Anterior cingulate cortex (tissue), 58 donors: ENCODE measurements at regions not wholly inside any gene's neighbourhood (a gene's known extent, or its start where the extent isn't known, plus 50 kb on each side); places are given as distances from the start of the nearest gene placed in this dataset.

ENCODE experiments used
- DNase-seq, 58 donors: peaks; one replicate each; lab custom pipeline; 2025; lab: John Stamatoyannopoulos, UW

DNA sequence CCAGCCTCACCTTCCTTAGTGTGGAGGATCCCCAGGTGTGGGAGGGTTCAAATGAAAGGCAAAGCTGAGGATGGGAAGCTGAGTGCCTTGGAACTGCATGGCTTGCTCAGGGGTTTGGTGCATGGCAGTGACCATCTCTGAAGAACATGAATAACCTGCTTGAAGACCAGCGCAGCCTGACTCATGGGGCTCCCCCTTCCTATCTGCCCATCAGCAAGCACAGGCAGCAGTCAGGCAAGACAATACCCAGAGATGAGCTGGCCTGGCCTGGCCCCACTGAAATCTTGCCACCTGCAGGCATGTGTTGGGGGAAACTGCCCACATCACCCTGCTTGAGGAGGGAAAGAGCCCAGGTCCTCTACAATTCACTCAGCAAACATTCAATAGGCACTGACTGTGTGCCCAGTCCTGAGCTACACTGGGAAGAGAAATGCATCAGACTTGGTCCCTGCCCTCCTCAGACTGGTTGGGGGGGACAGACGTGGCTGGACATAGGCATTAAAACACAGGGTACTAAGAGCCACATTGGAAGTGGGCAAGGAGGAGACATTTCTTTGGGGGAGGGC lies 105.0 kb upstream of the ALDH1B1 start:
- DNase-seq = no peak

DNA sequence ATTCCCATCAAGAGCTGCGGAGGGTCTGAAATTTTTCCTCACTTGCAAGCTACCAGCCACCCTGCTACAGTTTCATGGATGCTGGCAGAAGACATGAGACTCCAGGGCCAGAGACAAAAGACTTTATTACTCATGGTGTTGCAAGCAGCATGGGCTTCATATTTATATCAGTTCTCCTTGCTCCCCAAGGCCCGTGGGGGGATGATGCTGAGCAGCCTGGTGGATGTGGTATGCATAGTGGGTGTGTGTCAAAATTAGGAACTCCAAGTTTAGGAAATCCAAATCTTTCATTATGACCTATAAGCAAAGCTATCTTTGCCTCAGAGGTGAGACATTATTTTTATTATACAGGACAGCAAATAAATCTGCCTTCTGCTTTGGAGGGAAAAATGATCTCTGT lies 105.7 kb upstream of the ALDH1B1 start:
- DNase-seq = no peak

DNA sequence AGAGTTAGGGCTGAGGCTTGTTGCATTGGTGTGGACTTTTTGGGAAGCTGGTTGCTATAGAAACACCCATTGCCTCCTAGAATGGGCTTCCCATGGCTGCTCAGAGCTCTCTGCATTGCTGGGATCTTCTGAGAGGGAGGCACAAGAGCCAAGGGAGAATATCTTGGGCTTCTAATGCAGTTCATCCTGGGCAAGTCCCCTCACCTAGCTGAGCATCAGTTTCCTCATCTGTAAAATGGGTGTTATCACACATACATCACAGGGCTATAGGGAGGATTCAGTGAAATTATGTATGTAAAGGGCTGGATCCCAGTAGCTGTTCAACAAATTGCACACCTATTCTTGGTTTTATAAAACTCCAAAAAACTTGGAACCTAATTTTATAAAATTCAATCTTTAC lies 106.1 kb upstream of the ALDH1B1 start:
- DNase-seq = no peak

DNA sequence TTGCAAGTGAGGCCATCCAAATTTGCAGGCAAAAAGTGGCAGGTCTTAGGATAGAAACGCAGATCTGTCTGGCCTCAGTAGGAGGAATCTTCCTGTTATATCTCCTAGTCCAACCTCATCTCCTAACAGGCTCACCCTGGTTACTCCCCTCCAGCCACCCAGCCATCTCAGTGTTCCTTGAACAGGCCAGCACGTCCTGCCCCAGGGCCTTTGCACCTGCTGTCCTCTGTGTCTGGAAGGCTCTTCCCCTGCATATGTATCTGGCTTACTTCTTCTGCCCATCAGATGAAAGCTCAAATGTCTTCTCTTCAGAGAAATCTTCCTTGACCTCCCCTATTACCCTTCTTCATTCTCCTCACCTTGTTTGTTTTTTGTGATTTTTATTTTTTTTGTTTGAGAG lies 107.3 kb upstream of the ALDH1B1 start:
- DNase-seq = no peak

DNA sequence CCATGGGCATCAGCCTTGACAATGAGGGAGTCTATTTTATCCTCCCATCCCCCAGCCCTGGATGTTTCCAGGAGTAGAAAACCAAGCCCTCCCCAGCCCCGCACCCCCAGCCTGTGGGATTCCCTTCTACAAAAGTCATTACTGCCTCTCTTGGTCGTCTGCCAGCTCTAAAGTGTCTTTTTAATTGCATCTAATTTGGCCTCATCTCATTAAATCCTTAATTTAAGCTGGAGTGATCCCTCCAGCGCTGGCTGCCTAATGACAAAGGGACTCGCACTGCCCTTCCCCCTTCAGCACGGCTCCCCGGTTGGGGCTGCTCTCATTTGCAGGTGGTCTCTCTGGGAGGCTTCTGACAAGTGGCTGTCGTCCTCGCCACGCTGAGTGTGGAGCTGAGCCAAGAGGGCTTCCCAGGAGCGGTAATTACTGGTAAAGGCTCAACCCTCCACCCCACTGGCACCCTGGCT lies 107.9 kb upstream of the ALDH1B1 start:
- DNase-seq = no peak

DNA sequence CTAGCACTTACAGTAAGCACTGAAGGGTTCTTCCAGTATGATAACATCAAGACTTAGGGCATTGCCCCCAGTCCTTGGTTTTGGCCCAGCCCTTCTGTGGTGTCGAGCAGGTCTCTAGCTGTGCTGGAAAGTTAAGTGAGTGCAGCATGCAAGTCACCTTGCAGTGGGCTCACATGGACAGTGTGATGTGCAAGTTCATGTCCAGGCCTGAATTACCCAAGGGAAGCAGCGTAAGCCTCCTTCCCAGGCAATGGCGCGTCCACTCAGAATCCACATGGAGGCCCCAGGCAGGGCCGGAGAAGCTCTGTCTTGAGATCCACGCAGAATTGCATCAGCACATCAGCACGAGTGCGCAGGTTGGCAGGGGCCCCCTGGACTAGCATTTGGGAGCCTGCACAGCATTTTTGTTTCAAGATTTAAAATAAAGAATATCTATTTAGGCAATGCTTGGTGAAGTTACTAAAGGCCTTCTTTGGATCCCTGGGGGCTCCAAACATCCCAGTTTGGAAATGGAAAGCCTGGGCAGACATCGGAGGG lies 108.4 kb upstream of the ALDH1B1 start:
- DNase-seq = no peak

DNA sequence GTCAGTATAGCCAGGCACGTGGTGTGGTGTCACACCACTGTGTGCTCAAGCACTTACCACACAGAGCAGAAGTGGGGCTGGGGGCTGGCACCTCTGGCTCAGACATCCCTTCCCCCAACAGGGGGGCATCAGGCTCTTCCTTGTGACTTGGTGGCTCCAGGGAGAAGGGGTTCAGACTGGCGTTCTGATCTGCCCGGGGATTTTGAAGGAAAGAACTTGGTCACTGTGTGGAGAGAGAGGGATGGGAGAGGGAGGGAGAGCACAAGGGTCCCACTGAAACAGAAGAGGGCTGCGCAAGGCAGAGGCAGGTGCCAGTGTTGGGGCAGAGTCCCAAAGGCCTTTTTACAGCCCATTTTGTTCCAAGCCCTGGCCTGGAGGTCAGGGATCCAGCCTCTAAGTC lies 109.7 kb upstream of the ALDH1B1 start:
- no peak for DNase-seq

DNA sequence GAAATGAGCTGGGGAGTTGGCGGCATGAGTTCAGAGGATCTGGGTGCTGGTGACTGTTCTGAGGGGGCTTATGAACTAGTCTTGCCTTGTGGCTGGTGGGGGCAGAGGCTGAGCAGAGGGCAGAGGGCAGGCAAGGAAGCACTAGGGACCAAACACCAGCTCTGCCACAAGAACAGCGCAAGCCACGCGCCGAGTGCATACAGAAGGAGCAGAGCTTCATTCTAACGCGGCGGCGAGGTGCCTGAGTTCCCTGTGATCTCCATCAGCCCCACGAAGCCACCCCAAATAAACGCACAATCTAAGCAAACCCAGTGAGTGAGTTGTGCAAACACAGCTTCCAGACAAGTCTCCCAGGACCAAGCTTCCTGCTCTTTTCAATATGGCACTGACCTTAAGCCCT lies 110.6 kb upstream of the ALDH1B1 start:
- no peak for DNase-seq

DNA sequence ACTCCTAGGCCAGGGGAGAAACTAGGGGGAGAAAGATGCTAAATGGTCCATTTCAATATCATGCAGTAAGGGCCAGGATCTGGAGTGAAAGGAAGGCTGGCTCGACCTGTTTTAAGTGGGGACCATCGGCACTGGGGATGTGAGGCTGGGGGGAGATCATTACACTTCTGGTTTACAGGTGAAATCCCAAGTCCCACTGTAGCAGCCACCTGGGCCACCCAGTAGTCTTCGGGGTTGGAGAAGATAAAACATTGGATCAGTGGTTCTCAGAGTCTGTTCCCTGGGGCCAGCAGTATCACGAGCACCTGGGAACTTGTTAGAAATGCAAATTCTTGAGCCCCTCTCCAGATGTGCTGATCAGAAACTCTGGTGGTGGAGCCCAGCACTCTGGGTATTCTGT lies 111.3 kb upstream of the ALDH1B1 start:
- no peak for DNase-seq

DNA sequence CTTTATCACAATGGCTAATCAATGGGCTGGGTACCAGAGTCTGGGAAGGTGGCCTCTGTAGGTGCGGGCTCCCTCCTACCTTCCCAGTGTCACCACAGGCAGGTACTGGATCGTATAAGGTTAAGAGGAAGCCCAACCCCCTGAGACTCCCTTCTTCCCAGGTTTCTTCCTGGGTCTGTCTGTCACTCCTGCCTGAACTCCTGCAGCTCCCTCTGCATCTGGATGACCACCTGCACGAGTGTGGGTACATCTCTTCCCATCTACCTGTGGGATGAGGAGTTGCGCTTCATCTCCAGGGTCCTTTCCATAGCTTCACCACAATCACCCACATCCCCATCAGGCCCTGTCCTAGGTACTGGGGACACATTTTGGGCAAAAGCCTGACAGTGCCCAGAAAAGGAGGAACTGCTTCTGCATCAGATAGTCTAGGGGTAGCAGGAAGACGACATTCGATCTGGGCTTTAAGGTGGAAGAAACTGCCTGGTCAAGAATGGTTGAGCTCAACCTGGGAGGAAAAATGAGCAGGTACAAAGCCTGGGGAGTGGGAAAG lies 112.2 kb upstream of the ALDH1B1 start:
- DNase-seq = no peak

DNA sequence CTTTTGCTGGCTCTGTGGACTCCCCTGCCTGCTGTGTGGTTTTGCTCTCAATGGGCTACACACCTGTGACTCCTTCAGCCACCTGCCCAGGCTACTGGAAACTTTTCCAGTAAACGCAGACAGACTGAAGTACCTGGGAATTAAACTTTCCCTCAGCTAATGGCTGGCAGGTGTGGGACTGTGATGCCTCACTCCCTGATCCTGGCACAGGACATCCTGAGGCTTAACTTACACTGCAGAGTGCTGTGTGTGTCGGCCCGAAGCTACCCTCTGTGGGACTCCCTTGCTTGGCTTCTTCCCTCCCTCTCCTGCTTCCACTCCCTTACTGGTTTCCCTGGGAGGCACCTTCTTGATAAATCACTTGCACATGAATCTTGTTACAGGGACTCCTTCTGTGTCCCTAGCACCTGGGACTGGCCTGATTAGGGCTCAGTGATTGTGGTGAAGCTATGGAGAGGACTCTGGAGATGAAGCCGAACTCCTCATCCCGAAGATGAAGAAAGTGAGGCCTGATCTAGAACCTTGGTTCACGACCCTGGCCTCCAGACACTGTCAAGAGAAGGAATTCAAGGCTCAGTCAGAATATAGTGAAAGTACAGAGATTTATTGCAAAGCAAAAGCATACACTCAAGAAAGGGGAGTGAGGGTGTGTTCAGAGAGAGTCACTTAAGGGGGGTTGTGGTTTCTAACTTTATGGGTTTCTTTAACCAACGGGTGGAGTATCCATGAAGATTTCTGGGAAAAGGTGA lies 113.4 kb upstream of the ALDH1B1 start:
- no peak for DNase-seq

DNA sequence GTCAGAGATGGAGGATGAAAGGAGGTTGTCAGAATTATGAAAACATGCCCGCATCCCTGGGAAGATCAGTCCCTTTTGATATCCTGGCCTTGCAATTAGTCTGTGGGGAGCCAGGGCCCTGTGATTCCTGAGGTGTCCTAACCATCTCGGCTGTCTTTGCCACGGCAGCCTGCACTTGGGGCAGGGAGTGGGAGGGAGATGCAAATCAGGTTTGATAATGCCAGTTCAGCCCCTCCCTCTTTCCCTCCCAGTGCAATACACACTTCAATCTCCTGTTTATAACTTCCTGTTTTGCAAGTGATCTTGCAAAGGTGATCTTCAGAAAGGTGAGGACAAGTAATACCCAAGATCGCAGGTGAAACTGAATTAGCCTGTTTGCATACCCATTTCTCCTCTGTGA lies 114.0 kb upstream of the ALDH1B1 start:
- DNase-seq = no peak

DNA sequence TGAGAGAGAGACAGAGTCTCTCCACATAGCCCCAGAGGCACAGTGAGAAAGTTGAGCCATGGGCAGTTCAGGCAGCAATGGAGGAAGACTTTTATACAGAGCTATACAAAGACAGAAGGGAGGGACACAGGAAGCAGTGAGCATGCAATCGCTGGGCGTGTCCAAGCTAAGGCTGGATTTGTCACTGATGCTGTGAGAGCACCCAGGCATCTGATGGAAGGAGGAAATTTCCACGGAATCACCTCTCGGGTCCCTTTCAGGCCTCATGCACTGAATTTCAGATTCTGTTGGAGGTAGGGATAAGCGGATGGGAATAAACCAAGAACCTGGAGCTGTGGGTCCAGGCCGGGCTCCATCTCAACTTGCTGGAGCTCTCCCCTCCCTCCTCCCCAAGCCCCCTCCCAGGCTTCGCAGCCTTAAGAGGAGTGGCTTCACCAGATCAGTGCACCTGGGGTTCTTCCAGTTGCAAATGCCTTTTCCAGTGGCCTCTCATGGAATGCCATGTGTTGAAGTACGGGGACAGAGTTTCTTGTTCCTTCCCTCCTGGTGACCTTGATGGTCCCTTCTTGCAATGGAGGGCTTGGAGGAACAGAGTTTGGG lies 114.8 kb upstream of the ALDH1B1 start:
- DNase-seq = no peak

DNA sequence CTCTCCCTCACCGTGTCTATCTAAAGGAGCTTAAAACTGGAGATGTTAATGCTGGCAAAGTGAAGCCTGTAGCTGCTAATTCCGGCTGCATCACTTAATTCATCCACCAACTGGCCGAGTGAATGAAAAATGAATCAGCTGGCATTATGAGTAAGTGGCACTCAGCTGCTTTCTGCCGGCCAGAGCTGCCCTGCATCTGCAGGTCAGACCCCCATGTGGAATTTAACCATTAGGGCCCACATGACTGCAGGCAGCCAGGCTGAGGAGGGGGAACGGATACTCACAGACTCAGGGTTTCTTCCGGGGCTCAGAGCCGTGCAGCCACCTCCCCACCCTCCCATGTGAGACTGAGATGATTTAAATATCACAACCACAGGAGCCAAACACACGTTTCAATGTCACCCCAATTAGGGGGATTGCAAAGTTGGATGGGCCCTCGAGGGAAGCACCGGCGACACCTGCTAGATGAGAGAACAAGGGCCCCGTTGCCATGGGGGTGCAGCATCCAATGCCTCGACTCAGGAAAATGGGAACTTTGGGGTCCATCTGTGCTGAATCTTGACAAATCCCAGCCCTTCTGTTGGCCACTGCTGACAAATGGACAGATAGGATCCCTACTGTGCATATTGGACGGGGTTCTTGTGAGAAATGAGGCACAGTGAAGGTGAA lies 115.6 kb upstream of the ALDH1B1 start:
- DNase-seq = no peak

DNA sequence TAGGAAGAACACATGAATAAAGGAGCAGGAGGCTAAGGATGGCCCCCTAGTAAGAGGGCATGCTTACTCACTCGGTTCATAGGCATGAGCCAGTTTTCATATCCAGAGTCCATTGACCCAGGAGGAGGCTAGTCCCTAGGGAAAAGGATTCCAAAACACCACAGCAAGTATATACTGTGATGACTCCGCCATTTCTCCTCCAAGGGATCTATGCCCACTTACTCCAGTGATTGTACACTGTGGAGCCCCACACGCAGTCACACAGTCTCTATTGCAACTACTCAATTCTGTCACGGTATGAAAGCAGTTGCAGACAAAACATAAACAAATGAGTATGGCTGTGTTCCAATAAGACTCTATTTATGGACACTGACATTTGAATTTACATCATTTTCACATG lies 117.7 kb upstream of the ALDH1B1 start:
- DNase-seq = no peak

DNA sequence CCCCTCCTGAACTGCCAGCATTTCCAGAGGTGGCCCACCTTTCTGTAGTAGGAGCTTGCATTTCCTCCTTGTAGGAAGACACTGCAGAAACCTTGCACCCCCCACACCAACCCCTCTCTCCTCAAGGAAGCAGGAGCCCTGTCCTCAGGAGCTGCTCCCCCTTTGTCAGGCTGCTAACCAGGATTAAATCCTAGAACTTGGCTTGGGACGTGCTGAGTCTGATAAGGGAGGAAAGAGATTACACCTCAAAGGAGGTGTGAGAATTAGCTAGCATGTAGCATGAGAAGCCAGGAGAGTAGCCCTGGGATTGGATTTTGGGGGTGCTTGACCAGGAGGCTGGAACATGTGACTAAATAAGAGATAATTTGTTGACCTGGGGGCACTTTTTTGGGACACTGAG lies 119.8 kb upstream of the ALDH1B1 start:
- DNase-seq = no peak

DNA sequence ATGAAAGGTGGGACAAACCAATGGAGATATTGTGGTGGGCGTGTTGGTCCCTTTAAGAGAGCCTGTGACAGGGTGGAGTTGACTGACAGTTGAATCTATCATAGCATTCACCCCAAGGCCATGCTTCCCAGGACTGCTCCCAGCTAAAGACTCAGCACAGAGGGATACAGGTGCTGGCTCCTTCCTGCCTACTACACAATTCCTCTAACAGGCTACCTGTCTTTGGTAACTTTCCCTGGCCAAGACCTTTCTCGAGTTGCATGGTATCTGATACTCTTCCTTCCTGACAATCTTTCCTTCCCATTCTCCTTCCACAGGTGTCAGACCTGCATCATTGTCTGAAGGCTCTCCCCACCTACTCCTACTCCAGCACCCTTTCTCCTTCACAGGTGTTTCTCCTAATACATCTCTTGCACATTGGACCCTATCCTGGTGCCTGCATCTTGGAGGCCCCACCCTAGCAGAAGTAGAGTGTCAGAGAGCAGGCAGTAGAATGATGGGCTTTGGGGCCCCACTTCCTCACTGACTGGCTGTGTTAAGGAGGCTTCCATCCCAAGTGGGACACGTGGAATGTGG lies 120.7 kb upstream of the ALDH1B1 start:
- no peak for DNase-seq

DNA sequence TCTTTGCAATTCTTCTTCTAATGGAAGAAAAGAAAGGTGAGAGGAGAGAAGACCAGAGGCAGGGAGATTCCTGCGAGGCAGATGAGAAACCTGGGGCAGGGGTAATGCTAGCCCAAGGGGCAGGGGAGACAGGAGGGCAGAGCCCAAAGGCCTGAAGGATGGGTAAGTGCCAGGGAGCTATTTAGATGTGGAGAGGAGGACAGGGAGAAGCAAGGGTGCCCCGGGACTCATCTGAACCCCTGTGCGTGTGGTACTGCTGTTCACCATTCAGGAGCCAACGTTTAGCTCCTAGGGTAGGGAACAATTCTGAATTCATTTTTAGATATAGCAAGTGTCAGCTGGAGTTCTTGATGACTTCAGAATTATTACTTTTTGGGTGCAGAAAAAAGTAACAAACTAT lies 122.7 kb upstream of the ALDH1B1 start:
- DNase-seq = no peak

DNA sequence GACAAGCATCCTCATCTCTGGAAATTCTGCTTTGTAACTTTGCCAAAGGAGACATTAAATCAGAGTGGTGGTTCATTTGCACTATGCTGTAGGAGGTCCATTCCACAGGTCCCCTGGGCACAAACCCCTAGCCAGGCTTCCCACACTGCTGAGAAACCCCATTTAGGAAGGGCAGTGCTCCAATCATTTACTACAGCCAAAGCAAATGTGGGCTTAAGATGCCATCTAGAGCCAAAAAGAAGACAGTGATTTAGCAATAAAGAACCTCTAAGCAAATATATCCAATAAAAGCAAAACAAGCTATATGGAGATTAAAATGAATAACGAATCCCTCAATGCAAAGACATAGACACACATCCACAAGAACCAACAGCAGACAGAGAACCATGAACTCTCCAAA lies 129.0 kb upstream of the ALDH1B1 start:
- DNase-seq = no peak

DNA sequence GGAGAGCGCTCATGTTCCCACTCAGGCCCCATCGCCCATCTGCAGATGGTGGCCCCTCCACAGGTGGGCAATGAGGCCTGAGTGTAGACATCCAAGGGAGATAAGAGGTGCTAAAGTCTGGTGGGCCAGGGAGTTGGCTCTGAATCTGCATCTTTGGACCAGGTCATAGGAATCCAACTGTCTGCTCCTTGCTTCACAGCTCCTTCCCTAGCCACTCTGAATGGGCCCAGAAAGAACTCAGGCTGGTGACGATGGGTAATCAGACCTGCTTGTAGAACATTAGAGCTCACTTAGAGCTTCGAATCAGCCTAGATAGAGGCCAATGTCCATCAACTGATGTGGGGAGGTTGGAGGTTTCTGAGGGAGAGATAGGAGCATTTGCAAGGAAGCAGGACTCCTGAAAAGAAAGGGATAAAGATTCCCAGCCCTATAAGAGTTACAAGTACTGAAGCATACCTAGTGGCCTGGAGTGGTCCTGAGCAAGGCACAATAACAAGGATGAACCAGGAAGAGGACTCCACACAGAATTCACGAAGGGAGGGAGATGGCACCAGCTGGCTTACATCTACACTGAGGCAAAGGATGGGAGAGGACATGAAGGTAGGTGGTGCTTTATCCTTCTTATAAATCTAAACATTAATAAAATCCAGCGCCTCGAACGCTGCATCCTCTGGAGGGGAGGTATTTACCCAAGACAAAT lies 132.8 kb upstream of the ALDH1B1 start:
- DNase-seq = no peak
